ENCODE measurements at regions not wholly inside any gene's neighbourhood (a gene's known extent, or its start where the extent isn't known, plus 50 kb on each side); places are given as distances from the start of the nearest gene placed in this dataset.

GRCh38 chr3:182622241-182622545 lies 171.1 kb upstream of the ATP11B start:
- H3K4me2 ChIP-seq = no peak overlapping the region

GRCh38 chr3:182626484-182627467 lies 166.5 kb upstream of the ATP11B start:
- Histone ChIP-seq H3K36me3 (ENCODE audit: low read depth) (no peaks in the 10 kb centered on the region), H4K20me1 (ENCODE audit: insufficient read depth) (no peaks in the 10 kb centered on the region), H3K4me1 (replicated peaks; ENCODE audit: insufficient read depth) (no peaks in the 10 kb centered on the region), H2AFZ (no peak overlapping the region), H3K9me2 (ENCODE audit: insufficient read depth) (no peaks in the 10 kb centered on the region), H3K4me3 (no peak overlapping the region), H3K27me3 (ENCODE audit: insufficient read depth, low read depth) (no peaks in the 10 kb centered on the region), H3K27ac (no peak overlapping the region), H3K9me3 (ENCODE audit: insufficient read depth, low read depth) (no peaks in the 10 kb centered on the region; the same call in 1 of the 2 replicates), H3K4me2 (no peak overlapping the region), H3F3A (ENCODE audit: insufficient read depth, low read depth) (no peaks in the 10 kb centered on the region), H3K79me2 (ENCODE audit: low read depth) (no peaks in the 10 kb centered on the region)
- no peak for TF ChIP-seq EZH2 (IDR thresholded peaks at IDR 0.05; ENCODE audit: low read depth)
- TF ChIP-seq, protein P1, sequence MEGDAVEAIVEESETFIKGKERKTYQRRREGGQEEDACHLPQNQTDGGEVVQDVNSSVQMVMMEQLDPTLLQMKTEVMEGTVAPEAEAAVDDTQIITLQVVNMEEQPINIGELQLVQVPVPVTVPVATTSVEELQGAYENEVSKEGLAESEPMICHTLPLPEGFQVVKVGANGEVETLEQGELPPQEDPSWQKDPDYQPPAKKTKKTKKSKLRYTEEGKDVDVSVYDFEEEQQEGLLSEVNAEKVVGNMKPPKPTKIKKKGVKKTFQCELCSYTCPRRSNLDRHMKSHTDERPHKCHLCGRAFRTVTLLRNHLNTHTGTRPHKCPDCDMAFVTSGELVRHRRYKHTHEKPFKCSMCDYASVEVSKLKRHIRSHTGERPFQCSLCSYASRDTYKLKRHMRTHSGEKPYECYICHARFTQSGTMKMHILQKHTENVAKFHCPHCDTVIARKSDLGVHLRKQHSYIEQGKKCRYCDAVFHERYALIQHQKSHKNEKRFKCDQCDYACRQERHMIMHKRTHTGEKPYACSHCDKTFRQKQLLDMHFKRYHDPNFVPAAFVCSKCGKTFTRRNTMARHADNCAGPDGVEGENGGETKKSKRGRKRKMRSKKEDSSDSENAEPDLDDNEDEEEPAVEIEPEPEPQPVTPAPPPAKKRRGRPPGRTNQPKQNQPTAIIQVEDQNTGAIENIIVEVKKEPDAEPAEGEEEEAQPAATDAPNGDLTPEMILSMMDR (conservative IDR thresholded peaks at IDR 0.05) = no peak
- no TSS peak for BruUV-seq (replicated peaks)
- POLR2A ChIA-PET (ENCODE audit: unreplicated experiment) = interaction anchor here (0.7 kb wide), 1 partner anchor 12 kb away, joined by 3 read pairs; no protein-coding TSS in a partner anchor
- CTCF ChIA-PET = no interaction called here
- intact Hi-C loops (cut with micrococcal nuclease; ENCODE audit: unreplicated experiment) = no loop called here
- DNase-seq = peak in 1 of 2 experiments; percentile 65

More at GRCh38 chr3:182622241-182622545, 171.1 kb upstream of the ATP11B start:
- intact Hi-C loops (cut with micrococcal nuclease; ENCODE audit: unreplicated experiment) = no loop called here
- DNase-seq = no peak
- no peaks in the 10 kb centered on the region for H3K27me3 ChIP-seq (ENCODE audit: insufficient read depth, low read depth)
- ChIA-PET POLR2A (ENCODE audit: unreplicated experiment) (interaction anchor here (0.7 kb wide), 1 partner anchor 379 kb away, joined by 5 read pairs; no protein-coding TSS in a partner anchor), CTCF (interaction anchor here (0.7 to 1.2 kb wide), 2 partner anchors 893 to 920 kb away, joined by 4 read pairs; no protein-coding TSS in a partner anchor)
- H3K36me3 ChIP-seq (ENCODE audit: low read depth) = no peaks in the 10 kb centered on the region
- H3K9me3 ChIP-seq (ENCODE audit: insufficient read depth, low read depth) = no peaks in the 10 kb centered on the region; the same call in 1 of the 2 replicates
- no peak overlapping the region for H2AFZ ChIP-seq
- no peak overlapping the region for H3K27ac ChIP-seq
- H3K79me2 ChIP-seq (ENCODE audit: low read depth) = no peaks in the 10 kb centered on the region
- no peak overlapping the region for H3K4me3 ChIP-seq
- no peaks in the 10 kb centered on the region for H4K20me1 ChIP-seq (ENCODE audit: insufficient read depth)
- H3F3A ChIP-seq (ENCODE audit: insufficient read depth, low read depth) = peaks cover 19% of the 10 kb centered on the region
- no TSS peak for BruUV-seq (replicated peaks)
- H3K4me1 ChIP-seq (replicated peaks; ENCODE audit: insufficient read depth) = peaks cover 14% of the 10 kb centered on the region
- H3K9me2 ChIP-seq (ENCODE audit: insufficient read depth) = no peaks in the 10 kb centered on the region
- TF ChIP-seq, protein P1 (conservative IDR thresholded peaks at IDR 0.05) = no peak
- no peak for TF ChIP-seq EZH2 (IDR thresholded peaks at IDR 0.05; ENCODE audit: low read depth)

DNA sequence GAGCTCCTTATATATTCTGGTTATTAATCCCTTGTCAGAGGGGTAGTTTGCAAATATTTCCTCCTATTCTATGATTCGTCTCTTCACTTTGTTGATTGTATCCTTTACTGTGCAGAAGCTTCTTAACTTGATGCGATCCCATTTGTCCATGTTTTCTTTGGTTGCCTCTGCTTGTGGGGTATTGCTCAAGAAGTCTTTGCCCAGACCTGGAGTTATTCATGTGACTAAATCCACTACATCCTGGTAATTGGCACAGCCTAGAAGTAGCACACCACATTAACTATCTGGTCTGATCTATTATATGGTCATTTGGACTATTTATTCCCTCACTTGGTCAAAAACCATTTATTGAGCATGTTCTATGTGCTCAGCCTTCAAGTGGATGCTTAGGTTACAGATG lies 164.8 kb upstream of the ATP11B start:
- H3K9me3 ChIP-seq (ENCODE audit: insufficient read depth, low read depth) = no peaks in the 10 kb centered on the region; the same call in 1 of the 2 replicates
- TF ChIP-seq EZH2 (IDR thresholded peaks at IDR 0.05; ENCODE audit: low read depth) = no peak

More for the DNA sequence above, 164.8 kb upstream of the ATP11B start:
- no peaks in the 10 kb centered on the region for H3F3A ChIP-seq (ENCODE audit: insufficient read depth, low read depth)
- H3K4me2 ChIP-seq = no peak overlapping the region
- H3K79me2 ChIP-seq (ENCODE audit: low read depth) = no peaks in the 10 kb centered on the region
- ChIA-PET CTCF (no interaction called here), POLR2A (ENCODE audit: unreplicated experiment) (no interaction called here)
- no peak overlapping the region for H3K27ac ChIP-seq
- no peak overlapping the region for H3K4me3 ChIP-seq
- intact Hi-C loops (cut with micrococcal nuclease; ENCODE audit: unreplicated experiment) = no loop called here
- H4K20me1 ChIP-seq (ENCODE audit: insufficient read depth) = no peaks in the 10 kb centered on the region
- H3K36me3 ChIP-seq (ENCODE audit: low read depth) = no peaks in the 10 kb centered on the region
- H3K4me1 ChIP-seq (replicated peaks; ENCODE audit: insufficient read depth) = peaks cover 10% of the 10 kb centered on the region
- no peak overlapping the region for H2AFZ ChIP-seq
- DNase-seq = no peak
- H3K27me3 ChIP-seq (ENCODE audit: insufficient read depth, low read depth) = no peaks in the 10 kb centered on the region
- no peaks in the 10 kb centered on the region for H3K9me2 ChIP-seq (ENCODE audit: insufficient read depth)
- no TSS peak for BruUV-seq (replicated peaks)

Data from PC-9 (cell line).